KMS-11 (cell line): ENCODE measurements at regions not wholly inside any gene's neighbourhood (a gene's known extent, or its start where the extent isn't known, plus 50 kb on each side); places are given as distances from the start of the nearest gene placed in this dataset.

Source experiments
- H2AFZ ChIP-seq: fragments of 200-600 bp; sonication (generic); 2 replicates; pipeline ENCODE4 v1.6.1; 2016; ENCODE audit warnings: antibody characterized with exemption, mixed run types, low read depth
- H3K27ac ChIP-seq: fragments of 200-600 bp; sonication (generic); 2 replicates; pipeline ENCODE4 v1.6.1; 2016; ENCODE audit warnings: mild to moderate bottlenecking, mixed run types
- H3K27me3 ChIP-seq: fragments of 200-600 bp; sonication (generic); 2 replicates; pipeline ENCODE4 v1.6.1; 2017; ENCODE audit warnings: mild to moderate bottlenecking, low read depth, mixed run types, moderate library complexity; ENCODE audit not compliant: insufficient read depth
- H3K36me3 ChIP-seq: fragments of 200-600 bp; sonication (generic); 2 replicates; pipeline ENCODE4 v1.6.1; 2017; ENCODE audit warnings: mild to moderate bottlenecking, mixed run types; ENCODE audit not compliant: insufficient read depth
- H3K4me1 ChIP-seq: fragments of 200-600 bp; sonication (generic); 2 replicates; pipeline ENCODE4 v1.6.1; 2016; ENCODE audit warnings: mild to moderate bottlenecking, low read depth, mixed run types; ENCODE audit not compliant: poor library complexity, severe bottlenecking
- H3K4me2 ChIP-seq: fragments of 200-600 bp; sonication (generic); 2 replicates; pipeline ENCODE4 v1.7.0; 2016; ENCODE audit warnings: mild to moderate bottlenecking, mixed run types
- H3K4me3 ChIP-seq: fragments of 200-600 bp; sonication (generic); IDR thresholded peaks from 2 replicates; pipeline ENCODE4 v1.6.1; 2017; ENCODE audit warnings: low read depth, low read length, mixed read lengths; ENCODE audit not compliant: insufficient read depth
- H3K79me2 ChIP-seq: fragments of 200-600 bp; sonication (generic); 2 replicates; pipeline ENCODE4 v1.6.1; 2016; ENCODE audit warnings: low read depth, mixed run types; ENCODE audit not compliant: insufficient read depth
- H3K9ac ChIP-seq: fragments of 200-600 bp; sonication (generic); 2 replicates; pipeline ENCODE4 v1.6.1; 2016; ENCODE audit warnings: mild to moderate bottlenecking, mixed run types
- H4K20me1 ChIP-seq: fragments of 200-600 bp; sonication (generic); 2 replicates; pipeline ENCODE4 v1.6.1; 2016; ENCODE audit warnings: mild to moderate bottlenecking, mixed run types; ENCODE audit not compliant: insufficient read depth
- TF ChIP-seq, protein P1 (sequence below): fragments of 200-600 bp; sonication (generic); conservative IDR thresholded peaks from 2 replicates; pipeline ENCODE4 v1.6.1; 2017; ENCODE audit warnings: low read depth, mild to moderate bottlenecking, antibody characterized with exemption, low read length, moderate library complexity, mixed read lengths

DNA sequence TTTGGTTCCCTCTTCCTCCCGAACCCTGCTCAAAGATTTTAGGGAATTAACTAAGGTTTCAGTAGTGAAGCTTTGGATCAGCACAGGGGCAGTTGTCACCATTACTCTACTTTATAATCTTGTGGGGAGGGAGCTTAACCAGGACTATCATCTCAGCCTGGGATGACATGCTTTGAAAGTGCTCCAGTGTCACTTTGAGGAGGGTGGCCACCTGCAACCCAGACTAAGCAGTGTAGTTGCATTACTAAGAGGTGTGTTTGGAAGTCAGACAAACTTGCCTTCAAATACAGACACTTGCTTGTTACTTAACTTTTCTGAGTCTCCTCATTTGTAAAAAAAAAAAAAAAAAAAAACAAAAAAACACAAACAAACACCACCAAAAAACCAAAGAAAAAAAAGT, 340.3 kb upstream of the TBL1XR1 start:
- no peak overlapping the region for H3K9ac ChIP-seq
- H3K27me3 ChIP-seq = no peaks in the 10 kb centered on the region
- no peaks in the 10 kb centered on the region for H3K36me3 ChIP-seq
- no peaks in the 10 kb centered on the region for H3K4me1 ChIP-seq
- no peak overlapping the region for H3K4me3 ChIP-seq
- no peak overlapping the region for H3K27ac ChIP-seq
- no peaks in the 10 kb centered on the region for H4K20me1 ChIP-seq
- no peak overlapping the region for H2AFZ ChIP-seq
- TF ChIP-seq, protein P1, sequence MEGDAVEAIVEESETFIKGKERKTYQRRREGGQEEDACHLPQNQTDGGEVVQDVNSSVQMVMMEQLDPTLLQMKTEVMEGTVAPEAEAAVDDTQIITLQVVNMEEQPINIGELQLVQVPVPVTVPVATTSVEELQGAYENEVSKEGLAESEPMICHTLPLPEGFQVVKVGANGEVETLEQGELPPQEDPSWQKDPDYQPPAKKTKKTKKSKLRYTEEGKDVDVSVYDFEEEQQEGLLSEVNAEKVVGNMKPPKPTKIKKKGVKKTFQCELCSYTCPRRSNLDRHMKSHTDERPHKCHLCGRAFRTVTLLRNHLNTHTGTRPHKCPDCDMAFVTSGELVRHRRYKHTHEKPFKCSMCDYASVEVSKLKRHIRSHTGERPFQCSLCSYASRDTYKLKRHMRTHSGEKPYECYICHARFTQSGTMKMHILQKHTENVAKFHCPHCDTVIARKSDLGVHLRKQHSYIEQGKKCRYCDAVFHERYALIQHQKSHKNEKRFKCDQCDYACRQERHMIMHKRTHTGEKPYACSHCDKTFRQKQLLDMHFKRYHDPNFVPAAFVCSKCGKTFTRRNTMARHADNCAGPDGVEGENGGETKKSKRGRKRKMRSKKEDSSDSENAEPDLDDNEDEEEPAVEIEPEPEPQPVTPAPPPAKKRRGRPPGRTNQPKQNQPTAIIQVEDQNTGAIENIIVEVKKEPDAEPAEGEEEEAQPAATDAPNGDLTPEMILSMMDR = no peak
- H3K79me2 ChIP-seq = no peaks in the 10 kb centered on the region
- H3K4me2 ChIP-seq = no peak overlapping the region

DNA sequence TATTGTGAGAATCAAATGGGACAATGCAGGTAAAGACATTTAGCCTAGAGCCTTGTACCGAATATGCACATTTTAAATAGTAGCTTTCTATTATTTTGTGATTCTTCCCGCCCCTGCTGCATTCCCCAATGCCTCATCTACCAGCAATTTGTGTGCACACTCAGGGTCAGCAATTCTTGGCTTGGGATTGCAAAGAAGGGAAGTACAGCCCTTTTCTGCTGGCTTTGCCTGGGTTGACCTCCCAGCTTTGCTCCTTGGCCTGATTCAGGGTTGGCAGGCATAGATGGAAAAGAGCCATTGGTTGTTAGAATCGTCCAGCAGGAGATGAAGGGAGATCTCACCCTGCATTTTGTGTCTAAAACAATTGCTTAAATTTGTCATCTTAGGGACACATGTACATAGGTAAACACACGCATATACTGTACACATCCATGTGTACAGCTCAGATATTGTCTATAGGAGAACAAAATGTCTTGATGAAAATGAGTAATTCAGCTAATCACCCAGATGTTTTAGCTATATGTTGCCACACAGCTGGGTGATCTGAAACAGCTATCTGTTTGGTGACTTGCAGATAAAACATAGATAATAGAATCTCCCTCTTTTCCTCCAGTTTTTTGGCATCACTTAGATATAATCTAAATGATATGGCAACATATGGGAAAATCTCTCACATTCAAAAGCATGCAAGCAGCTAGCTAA, 340.9 kb upstream of the TBL1XR1 start:
- H3K4me1 ChIP-seq = no peaks in the 10 kb centered on the region
- no peaks in the 10 kb centered on the region for H3K79me2 ChIP-seq
- no peak overlapping the region for H3K4me3 ChIP-seq
- H3K4me2 ChIP-seq = no peak overlapping the region
- H3K27me3 ChIP-seq = no peaks in the 10 kb centered on the region
- no peak overlapping the region for H2AFZ ChIP-seq
- H3K27ac ChIP-seq = no peak overlapping the region
- no peaks in the 10 kb centered on the region for H3K36me3 ChIP-seq
- TF ChIP-seq, protein P1 = no peak
- H3K9ac ChIP-seq = no peak overlapping the region
- H4K20me1 ChIP-seq = no peaks in the 10 kb centered on the region

DNA sequence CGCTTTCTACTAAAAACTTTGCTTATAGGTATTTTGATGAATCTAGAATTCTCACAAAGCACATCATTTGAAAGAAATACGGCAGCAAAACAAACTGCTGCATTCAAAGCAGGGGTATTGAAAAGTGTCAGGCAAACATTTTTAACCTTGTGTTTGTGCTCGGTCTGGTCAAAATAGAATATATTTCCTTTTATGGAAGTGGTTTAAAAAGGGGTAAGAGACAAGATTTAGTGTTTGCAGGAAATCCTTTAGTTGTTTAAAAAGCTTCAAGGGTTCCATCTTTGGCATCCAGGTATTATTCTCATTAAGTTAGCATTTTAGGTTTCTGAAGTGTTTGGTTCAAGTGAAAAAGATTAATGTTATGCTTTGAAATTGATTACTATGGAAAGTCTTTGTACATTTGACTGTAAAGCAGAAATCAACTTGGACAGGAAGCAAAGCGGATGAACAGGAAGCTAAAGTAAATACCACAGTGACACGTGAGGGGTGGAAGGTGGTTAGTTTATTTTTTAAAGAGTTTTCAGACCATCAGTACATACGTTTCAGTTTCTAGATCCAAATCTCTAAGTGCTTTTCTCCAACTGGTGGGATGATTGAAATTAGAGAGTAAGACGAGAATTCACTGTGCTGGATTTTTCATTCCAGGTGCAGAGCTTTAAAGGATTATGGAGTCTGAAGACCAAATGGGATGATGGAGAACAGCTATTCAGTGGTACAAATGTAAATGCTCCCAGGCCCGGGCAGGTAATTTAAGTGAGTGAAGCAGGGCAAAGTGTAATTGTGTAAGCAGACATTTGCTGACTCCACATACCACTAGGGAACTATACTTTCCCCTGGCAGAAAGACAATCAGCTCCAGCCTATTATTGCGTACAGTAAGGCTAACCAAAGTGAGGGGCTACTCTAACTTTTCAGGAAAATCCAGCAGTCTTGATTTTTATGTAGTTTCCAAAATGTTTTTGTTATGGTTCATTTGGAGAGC, 341.8 kb upstream of the TBL1XR1 start:
- TF ChIP-seq, protein P1 = no peak
- no peaks in the 10 kb centered on the region for H3K36me3 ChIP-seq
- no peaks in the 10 kb centered on the region for H3K4me1 ChIP-seq
- H3K27ac ChIP-seq = no peak overlapping the region
- H3K79me2 ChIP-seq = no peaks in the 10 kb centered on the region
- H2AFZ ChIP-seq = no peak overlapping the region
- no peaks in the 10 kb centered on the region for H3K27me3 ChIP-seq
- H3K4me2 ChIP-seq = no peak overlapping the region
- H3K4me3 ChIP-seq = no peak overlapping the region
- H3K9ac ChIP-seq = no peak overlapping the region
- H4K20me1 ChIP-seq = no peaks in the 10 kb centered on the region

DNA sequence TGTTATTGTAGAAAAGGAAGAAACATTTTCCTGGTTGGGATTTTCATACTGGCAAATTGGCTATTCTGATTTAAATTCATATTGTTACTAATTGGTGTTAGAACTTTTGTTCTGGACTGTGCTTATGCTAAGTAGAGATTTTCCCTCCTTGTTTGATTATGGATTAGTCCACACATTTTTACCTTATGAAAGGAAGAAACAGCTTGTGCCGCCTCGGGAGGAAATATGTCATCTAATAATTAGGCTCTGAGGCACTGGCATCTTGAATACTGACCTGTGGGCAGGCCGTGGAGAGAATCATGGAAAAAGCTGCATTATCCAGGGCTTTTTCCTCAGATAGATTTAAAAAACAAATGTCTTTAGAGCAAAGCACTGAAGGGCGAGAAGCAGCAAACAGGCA, 344.3 kb upstream of the TBL1XR1 start:
- no peaks in the 10 kb centered on the region for H3K4me1 ChIP-seq

More for the DNA sequence above, 344.3 kb upstream of the TBL1XR1 start:
- Histone ChIP-seq H3K27me3 (no peaks in the 10 kb centered on the region), H3K27ac (no peak overlapping the region), H4K20me1 (no peaks in the 10 kb centered on the region), H2AFZ (no peak overlapping the region), H3K4me3 (no peak overlapping the region), H3K9ac (no peak overlapping the region), H3K79me2 (no peaks in the 10 kb centered on the region), H3K4me2 (no peak overlapping the region), H3K36me3 (no peaks in the 10 kb centered on the region)
- TF ChIP-seq, protein P1 = no peak
